ENCODE measurements at regions not wholly inside any gene's neighbourhood (a gene's known extent, or its start where the extent isn't known, plus 50 kb on each side); places are given as distances from the start of the nearest gene placed in this dataset.

- intact Hi-C loops (cut with micrococcal nuclease): no loop called here
- Mint-ChIP-seq H3K36me3 (ENCODE audit: insufficient read depth, unreplicated experiment) (no peaks in the 10 kb centered on the region), H3K9me3 (ENCODE audit: unreplicated experiment) (no peaks in the 10 kb centered on the region), H3K27ac (ENCODE audit: low read depth, unreplicated experiment) (no peak overlapping the region), H3K4me3 (ENCODE audit: unreplicated experiment) (no peak overlapping the region), H3K4me1 (ENCODE audit: insufficient read depth, unreplicated experiment) (no peaks in the 10 kb centered on the region), H3K27me3 (ENCODE audit: insufficient read depth, unreplicated experiment) (no peaks in the 10 kb centered on the region)
- CTCF ChIA-PET: no interaction called here
- POLR2A ChIA-PET: no interaction called here
- no peak for DNase-seq (ENCODE audit: unreplicated experiment)
- no peak for TF ChIP-seq CTCF (IDR thresholded peaks at IDR 0.05; ENCODE audit: unreplicated experiment)
- BruUV-seq (replicated peaks): no TSS peak
These were observed 209.5 kb downstream of the PLOD2 start for GRCh38 chr3:145951441-145951840.

DNA sequence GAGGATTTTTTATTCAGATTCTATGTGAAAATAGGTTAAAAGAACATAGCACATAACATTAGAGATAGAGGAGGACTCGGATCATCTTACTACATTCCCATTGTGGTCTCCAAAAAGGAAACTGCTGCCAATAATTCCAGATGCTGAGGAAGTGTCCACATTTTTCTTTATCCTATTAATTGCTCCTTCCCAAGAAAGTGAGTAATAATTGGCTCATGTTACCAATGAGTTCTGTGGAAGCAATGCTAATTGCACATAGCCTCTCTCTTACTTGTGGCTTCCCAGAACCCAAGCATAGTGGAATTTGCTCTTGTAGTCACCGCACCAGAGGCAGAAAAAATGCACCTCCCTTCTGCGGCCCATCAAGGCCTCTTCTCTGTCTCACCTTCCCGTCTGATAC is 208.4 kb downstream of the PLOD2 start:
- H3K4me3 Mint-ChIP-seq (ENCODE audit: unreplicated experiment): no peak overlapping the region
- no peaks in the 10 kb centered on the region for H3K9me3 Mint-ChIP-seq (ENCODE audit: unreplicated experiment)
- no peaks in the 10 kb centered on the region for H3K27me3 Mint-ChIP-seq (ENCODE audit: insufficient read depth, unreplicated experiment)
- POLR2A ChIA-PET: no interaction called here
- CTCF ChIA-PET: no interaction called here
- no peaks in the 10 kb centered on the region for H3K4me1 Mint-ChIP-seq (ENCODE audit: insufficient read depth, unreplicated experiment)
- no peak overlapping the region for H3K27ac Mint-ChIP-seq (ENCODE audit: low read depth, unreplicated experiment)
- TF ChIP-seq CTCF (IDR thresholded peaks at IDR 0.05; ENCODE audit: unreplicated experiment): no peak
- intact Hi-C loops (cut with micrococcal nuclease): no loop called here
- no peaks in the 10 kb centered on the region for H3K36me3 Mint-ChIP-seq (ENCODE audit: insufficient read depth, unreplicated experiment)
- BruUV-seq (replicated peaks): no TSS peak
- DNase-seq (ENCODE audit: unreplicated experiment): peak; percentile 21

DNA sequence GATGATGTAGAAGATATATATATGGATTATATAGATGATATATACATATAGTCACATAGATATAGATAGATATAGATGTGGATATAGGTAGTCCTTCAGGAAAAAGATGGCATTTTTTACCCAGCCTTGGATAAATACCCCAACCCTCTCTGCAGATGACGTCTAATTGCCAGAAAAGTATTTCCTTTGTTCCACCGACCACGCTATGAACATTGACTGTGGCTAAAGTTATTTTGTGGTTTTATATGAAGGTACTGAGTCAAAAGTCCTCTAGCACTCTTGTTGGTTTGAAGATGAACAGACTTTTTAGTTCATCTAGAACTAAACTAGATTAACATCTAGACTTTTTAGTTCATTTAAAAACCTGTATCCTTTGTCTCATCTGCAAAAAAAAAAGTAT is 207.7 kb downstream of the PLOD2 start:
- Mint-ChIP-seq H3K27me3 (ENCODE audit: insufficient read depth, unreplicated experiment) (no peaks in the 10 kb centered on the region), H3K4me1 (ENCODE audit: insufficient read depth, unreplicated experiment) (no peaks in the 10 kb centered on the region), H3K36me3 (ENCODE audit: insufficient read depth, unreplicated experiment) (no peaks in the 10 kb centered on the region), H3K9me3 (ENCODE audit: unreplicated experiment) (no peaks in the 10 kb centered on the region), H3K27ac (ENCODE audit: low read depth, unreplicated experiment) (no peak overlapping the region), H3K4me3 (ENCODE audit: unreplicated experiment) (no peak overlapping the region)
- no peak for DNase-seq (ENCODE audit: unreplicated experiment)
- ChIA-PET POLR2A (no interaction called here), CTCF (no interaction called here)
- no TSS peak for BruUV-seq (replicated peaks)
- intact Hi-C loops (cut with micrococcal nuclease): no loop called here
- no peak for TF ChIP-seq CTCF (IDR thresholded peaks at IDR 0.05; ENCODE audit: unreplicated experiment)

GRCh38 chr3:145959457-145960088 is 201.4 kb downstream of the PLOD2 start:
- H3K9me3 Mint-ChIP-seq (ENCODE audit: unreplicated experiment): no peaks in the 10 kb centered on the region
- ChIA-PET POLR2A (no interaction called here), CTCF (no interaction called here)
- no peak overlapping the region for H3K4me3 Mint-ChIP-seq (ENCODE audit: unreplicated experiment)
- no peaks in the 10 kb centered on the region for H3K36me3 Mint-ChIP-seq (ENCODE audit: insufficient read depth, unreplicated experiment)
- no peak overlapping the region for H3K27ac Mint-ChIP-seq (ENCODE audit: low read depth, unreplicated experiment)
- TF ChIP-seq CTCF (IDR thresholded peaks at IDR 0.05; ENCODE audit: unreplicated experiment): no peak
- no peaks in the 10 kb centered on the region for H3K27me3 Mint-ChIP-seq (ENCODE audit: insufficient read depth, unreplicated experiment)
- BruUV-seq (replicated peaks): no TSS peak
- H3K4me1 Mint-ChIP-seq (ENCODE audit: insufficient read depth, unreplicated experiment): no peaks in the 10 kb centered on the region
- DNase-seq (ENCODE audit: unreplicated experiment): no peak
- intact Hi-C loops (cut with micrococcal nuclease): no loop called here
